ENCODE measurements at regions not wholly inside any gene's neighbourhood (a gene's known extent, or its start where the extent isn't known, plus 50 kb on each side); places are given as distances from the start of the nearest gene placed in this dataset.
"Not testable (repeated sequence)": the region's sequence is repeated elsewhere in the genome, so short reads cannot be mapped to it uniquely, and the experiment has no call there.

GRCh38 chr17:68670967-68671693, 70.0 kb upstream of the FAM20A start:
- no peak for DNase-seq (ENCODE audit: low read depth in 4 of 4, low spot score in 3 of 4)

GRCh38 chr17:68666438-68666837, 65.3 kb upstream of the FAM20A start:
- DNase-seq (ENCODE audit: low read depth in 4 of 4, low spot score in 3 of 4) = not testable (repeated sequence)

GRCh38 chr17:68665373-68665772, 64.2 kb upstream of the FAM20A start:
- DNase-seq (ENCODE audit: low read depth in 4 of 4, low spot score in 3 of 4) = no peak

GRCh38 chr17:68662479-68662878, 61.3 kb upstream of the FAM20A start:
- DNase-seq (ENCODE audit: low read depth in 4 of 4, low spot score in 3 of 4) = no peak

GRCh38 chr17:68662037-68662432, 60.9 kb upstream of the FAM20A start:
- DNase-seq (ENCODE audit: low read depth in 4 of 4, low spot score in 3 of 4) = no peak

- no peak for DNase-seq (ENCODE audit: low read depth in 4 of 4, low spot score in 3 of 4)
Measured at GRCh38 chr17:68661265-68662036, 60.3 kb upstream of the FAM20A start.

GRCh38 chr17:68660302-68660701, 59.1 kb upstream of the FAM20A start:
- no peak for DNase-seq (ENCODE audit: low read depth in 4 of 4, low spot score in 3 of 4)

- DNase-seq (ENCODE audit: low read depth in 4 of 4, low spot score in 3 of 4) = no peak
Measured at GRCh38 chr17:68658999-68659780, 58.0 kb upstream of the FAM20A start.

- DNase-seq (ENCODE audit: low read depth in 4 of 4, low spot score in 3 of 4) = no peak
Measured at GRCh38 chr17:68657576-68657975, 56.4 kb upstream of the FAM20A start.

GRCh38 chr17:68657166-68657565, 56.0 kb upstream of the FAM20A start:
- DNase-seq (ENCODE audit: low read depth in 4 of 4, low spot score in 3 of 4) = no peak

GRCh38 chr17:68656666-68657065, 55.5 kb upstream of the FAM20A start:
- DNase-seq (ENCODE audit: low read depth in 4 of 4, low spot score in 3 of 4) = no peak

Data from right renal pelvis (tissue), 4 donors.